ENCODE measurements at regions not wholly inside any gene's neighbourhood (a gene's known extent, or its start where the extent isn't known, plus 50 kb on each side); places are given as distances from the start of the nearest gene placed in this dataset.

GRCh38 chr18:27839141-27839540 is 337.8 kb downstream of the CDH2 start:
- RAD21 ChIA-PET (ENCODE audit: low non-redundant PET in 1 of 2, low total read pairs in 2 of 2, uncharacterized antibody in 2 of 2, unreplicated experiment in 2 of 2) = no interaction called here
- no TSS peak for BruUV-seq (replicated peaks)

GRCh38 chr18:27838225-27838624 is 338.7 kb downstream of the CDH2 start:
- peak overlapping the region; percentile 51; the same call in 1 of the 2 replicates for H3K4me2 ChIP-seq (ENCODE audit: low read length)
- H3K27ac ChIP-seq (ENCODE audit: low read depth, low read length) = no peak overlapping the region
- intact Hi-C loops (cut with micrococcal nuclease) = no loop called here
- H3K4me1 ChIP-seq (ENCODE audit: control insufficient read depth in 1 of 2, insufficient read depth in 2 of 2, low read length in 2 of 2) = peaks cover 2 to 23% of the 10 kb centered on the region in 2 experiments; a peak in 2 of 4 replicates
- ATAC-seq (no peak), DNase-seq (ENCODE audit: low read depth, low spot score) (no peak)
- no TSS peak for BruUV-seq (replicated peaks)
- H4K20me1 ChIP-seq (ENCODE audit: insufficient read depth) = no peaks in the 10 kb centered on the region
- CTCF ChIA-PET = no interaction called here
- no peak overlapping the region for H3K9ac ChIP-seq (ENCODE audit: low read length)
- H2AFZ ChIP-seq (ENCODE audit: low read depth, low read length, poor library complexity, severe bottlenecking) = no peak overlapping the region
- no peaks in the 10 kb centered on the region for H3K9me2 ChIP-seq (ENCODE audit: insufficient read depth)
- no peaks in the 10 kb centered on the region for H3K79me2 ChIP-seq (ENCODE audit: insufficient read depth, low read length)
- no peak overlapping the region for H3K4me3 ChIP-seq (replicated peaks in 1 of 2; ENCODE audit: low read depth in 1 of 2, low read length in 2 of 2)
- no peaks in the 10 kb centered on the region for H3K36me3 ChIP-seq (ENCODE audit: control insufficient read depth in 1 of 2, insufficient read depth in 2 of 2, low read length in 2 of 2)
- POLR2A ChIA-PET = no interaction called here
- no peaks in the 10 kb centered on the region; a peak in 1 of 4 replicates for H3K9me3 ChIP-seq (ENCODE audit: control insufficient read depth in 1 of 2, insufficient read depth in 1 of 2, low read depth in 1 of 2, low read length in 2 of 2)
- RAD21 ChIA-PET (ENCODE audit: low non-redundant PET in 1 of 2, low total read pairs in 2 of 2, uncharacterized antibody in 2 of 2, unreplicated experiment in 2 of 2) = no interaction called here
- no peaks in the 10 kb centered on the region for H3K27me3 ChIP-seq (ENCODE audit: insufficient read depth, low read length)
- no peak for TF ChIP-seq JUND (IDR thresholded peaks at IDR 0.05)
- no peak for TF ChIP-seq EZH2 (IDR thresholded peaks at IDR 0.05)
- no peak for TF ChIP-seq FOSL1 (IDR thresholded peaks at IDR 0.05; ENCODE audit: low read depth)
- no peak for TF ChIP-seq CTCF (IDR thresholded peaks at IDR 0.05 in 2 of 3, conservative IDR thresholded peaks at IDR 0.05 in 1 of 3; ENCODE audit: borderline replicate concordance in 1 of 3, insufficient read depth in 1 of 3, low read depth in 2 of 3, low read length in 2 of 3)
- TF ChIP-seq ELF1 (IDR thresholded peaks at IDR 0.05; ENCODE audit: borderline replicate concordance, low read depth) = no peak

More at GRCh38 chr18:27839141-27839540, 337.8 kb downstream of the CDH2 start:
- Histone ChIP-seq H3K4me3 (replicated peaks in 1 of 2; ENCODE audit: low read depth in 1 of 2, low read length in 2 of 2) (no peak overlapping the region), H3K9ac (ENCODE audit: low read length) (no peak overlapping the region), H4K20me1 (ENCODE audit: insufficient read depth) (no peaks in the 10 kb centered on the region), H3K9me2 (ENCODE audit: insufficient read depth) (no peaks in the 10 kb centered on the region), H2AFZ (ENCODE audit: low read depth, low read length, poor library complexity, severe bottlenecking) (no peak overlapping the region), H3K36me3 (ENCODE audit: control insufficient read depth in 1 of 2, insufficient read depth in 2 of 2, low read length in 2 of 2) (no peaks in the 10 kb centered on the region), H3K9me3 (ENCODE audit: control insufficient read depth in 1 of 2, insufficient read depth in 1 of 2, low read depth in 1 of 2, low read length in 2 of 2) (no peaks in the 10 kb centered on the region; a peak in 1 of 4 replicates), H3K27ac (ENCODE audit: low read depth, low read length) (no peak overlapping the region), H3K4me2 (ENCODE audit: low read length) (peak overlapping the region; percentile 51), H3K4me1 (ENCODE audit: control insufficient read depth in 1 of 2, insufficient read depth in 2 of 2, low read length in 2 of 2) (peaks cover 9 to 32% of the 10 kb centered on the region in 2 experiments; a peak in 3 of 4 replicates), H3K79me2 (ENCODE audit: insufficient read depth, low read length) (no peaks in the 10 kb centered on the region), H3K27me3 (ENCODE audit: insufficient read depth, low read length) (no peaks in the 10 kb centered on the region)
- TF ChIP-seq FOSL1 (IDR thresholded peaks at IDR 0.05; ENCODE audit: low read depth) = peak; percentile 17; the same call in 1 of the 2 replicates
- no peak for TF ChIP-seq ELF1 (IDR thresholded peaks at IDR 0.05; ENCODE audit: borderline replicate concordance, low read depth)
- ATAC-seq = peak; percentile 85
- DNase-seq (ENCODE audit: low read depth, low spot score) = no peak
- CTCF ChIA-PET = no interaction called here
- POLR2A ChIA-PET = no interaction called here
- intact Hi-C loops (cut with micrococcal nuclease) = no loop called here

Measured in HCT116 (cell line).